Esophagus muscularis mucosa (tissue), 4 donors: ENCODE measurements at regions not wholly inside any gene's neighbourhood (a gene's known extent, or its start where the extent isn't known, plus 50 kb on each side); places are given as distances from the start of the nearest gene placed in this dataset.

ENCODE experiments used
- DNase-seq: peaks from one replicate; pipeline ENCODE4 v3.0.0-alpha.2; 2017; ENCODE audit errors: extremely low spot score
- H3K27ac ChIP-seq, 4 donors: fragments of 200-600 bp; sonication (generic); replicated peaks in 1 of 4; 1 replicate in 3 of 4; 2 replicates in 1 of 4; pipeline ENCODE4 v1.5.1; 2016 to 2019; ENCODE audit warnings: mild to moderate bottlenecking in 1 of 4
- H3K27me3 ChIP-seq, 4 donors: fragments of 200-600 bp; sonication (generic); one replicate each; pipeline versions ENCODE4 v1.5.1 to v1.6.0; 2016 to 2019
- H3K36me3 ChIP-seq, 4 donors: fragments of 200-600 bp; sonication (generic); one replicate each; pipeline ENCODE4 v1.5.1; 2016 to 2019
- H3K4me1 ChIP-seq, 4 donors: fragments of 200-600 bp; sonication (generic); one replicate each; pipeline ENCODE4 v1.5.1; 2016 to 2019
- H3K4me3 ChIP-seq, 4 donors: fragments of 200-600 bp; sonication (generic); 1 replicate in 2 of 4; 2 replicates in 2 of 4; pipeline ENCODE4 v1.5.1; 2016 to 2019; ENCODE audit warnings: mild to moderate bottlenecking in 4 of 4, moderate library complexity in 1 of 4
- H3K9me3 ChIP-seq, 4 donors: fragments of 200-600 bp; sonication (generic); 1 replicate in 3 of 4; 2 replicates in 1 of 4; pipeline ENCODE4 v1.5.1; 2016 to 2019
- CTCF ChIP-seq, 3 experiments: fragments of 200-600 bp in 2 of 3; fragments of 450-650 bp in 1 of 3; sonication (generic) in 2 of 3; IDR thresholded peaks; one replicate each; pipeline ENCODE4 v1.5.1; 2017 to 2019; ENCODE audit warnings: antibody characterized with exemption in 3 of 3, mild to moderate bottlenecking in 2 of 3, moderate library complexity in 1 of 3
- EP300 ChIP-seq: sonication (generic); formaldehyde crosslinking; IDR thresholded peaks from one replicate; pipeline ENCODE4 v1.6.1; 2017; ENCODE audit warnings: antibody characterized with exemption
- POLR2A ChIP-seq: fragments of 450-650 bp; IDR thresholded peaks from one replicate; pipeline ENCODE4 v1.6.1; 2017; ENCODE audit warnings: antibody characterized with exemption, moderate library complexity, mild to moderate bottlenecking, low read depth
- POLR2AphosphoS5 ChIP-seq, 2 donors: sonication (generic); formaldehyde crosslinking; IDR thresholded peaks; one replicate each; pipeline ENCODE4 v1.6.1; 2017; ENCODE audit warnings: antibody characterized with exemption in 2 of 2
- WGBS: methylation state at CpG from one replicate; pipeline ENCODE4 v1.1.5; 2018; 5-methylcytosine and 5-hydroxymethylcytosine counted together
- intact Hi-C: fragments of 100-400 bp; cut with DNase I; formaldehyde crosslinking; loops from one replicate; pipeline ENCODE4 v1.15.1; 2023

GRCh38 chr6:9437836-9438235 is 977.0 kb downstream of the TFAP2A start:
- Histone ChIP-seq H3K9me3 (no peaks in the 10 kb centered on the region), H3K27me3 (no peaks in the 10 kb centered on the region), H3K27ac (no peak overlapping the region), H3K4me1 (no peaks in the 10 kb centered on the region), H3K36me3 (no peaks in the 10 kb centered on the region), H3K4me3 (no peak overlapping the region)
- intact Hi-C loops, result no loop called here
- 91% methylated on average over 3 of the region's 3 CpGs for WGBS
- no peak for DNase-seq
- TF ChIP-seq CTCF (IDR thresholded peaks at IDR 0.05), result no peak
- TF ChIP-seq EP300, result no peak
- no peak for TF ChIP-seq POLR2A
- TF ChIP-seq POLR2AphosphoS5 (IDR thresholded peaks at IDR 0.05), result no peak

GRCh38 chr6:9435281-9435680 is 979.6 kb downstream of the TFAP2A start:
- TF ChIP-seq CTCF (IDR thresholded peaks at IDR 0.05), result no peak
- TF ChIP-seq POLR2A, result no peak
- TF ChIP-seq EP300, result no peak
- no peak for TF ChIP-seq POLR2AphosphoS5 (IDR thresholded peaks at IDR 0.05)
- no peaks in the 10 kb centered on the region for H3K27me3 ChIP-seq
- WGBS, result 35% methylated on average over 4 of the region's 4 CpGs
- no peak for DNase-seq
- intact Hi-C loops, result no loop called here
- no peaks in the 10 kb centered on the region for H3K9me3 ChIP-seq
- H3K27ac ChIP-seq, result no peak overlapping the region
- no peaks in the 10 kb centered on the region for H3K36me3 ChIP-seq
- H3K4me1 ChIP-seq, result no peaks in the 10 kb centered on the region
- H3K4me3 ChIP-seq, result no peak overlapping the region

- Histone ChIP-seq H3K36me3 (no peaks in the 10 kb centered on the region), H3K4me3 (no peak overlapping the region), H3K27ac (no peak overlapping the region), H3K27me3 (no peaks in the 10 kb centered on the region), H3K4me1 (no peaks in the 10 kb centered on the region), H3K9me3 (no peaks in the 10 kb centered on the region)
- WGBS, result 96% methylated on average over 4 of the region's 4 CpGs
- TF ChIP-seq POLR2AphosphoS5 (IDR thresholded peaks at IDR 0.05), result no peak
- TF ChIP-seq CTCF (IDR thresholded peaks at IDR 0.05), result no peak
- TF ChIP-seq POLR2A, result no peak
- TF ChIP-seq EP300, result no peak
- intact Hi-C loops, result no loop called here
- no peak for DNase-seq
Measured at GRCh38 chr6:9431945-9432344, 982.9 kb downstream of the TFAP2A start.

- 67% methylated on average over 2 of the region's 2 CpGs for WGBS
Measured at GRCh38 chr6:9428421-9429172, 986.3 kb downstream of the TFAP2A start.

More at GRCh38 chr6:9428421-9429172, 986.3 kb downstream of the TFAP2A start:
- no peak overlapping the region for H3K27ac ChIP-seq
- H3K27me3 ChIP-seq, result no peaks in the 10 kb centered on the region
- intact Hi-C loops, result no loop called here
- TF ChIP-seq CTCF (IDR thresholded peaks at IDR 0.05) (no peak), EP300 (no peak), POLR2AphosphoS5 (IDR thresholded peaks at IDR 0.05) (no peak), POLR2A (no peak)
- no peaks in the 10 kb centered on the region for H3K36me3 ChIP-seq
- H3K4me1 ChIP-seq, result no peaks in the 10 kb centered on the region
- DNase-seq, result no peak
- H3K9me3 ChIP-seq, result no peaks in the 10 kb centered on the region
- no peak overlapping the region for H3K4me3 ChIP-seq
